ENCODE measurements at regions not wholly inside any gene's neighbourhood (a gene's known extent, or its start where the extent isn't known, plus 50 kb on each side); places are given as distances from the start of the nearest gene placed in this dataset.
A peak's percentile ranks its signal among the peaks of the same experiment; 100 is the strongest.

DNA sequence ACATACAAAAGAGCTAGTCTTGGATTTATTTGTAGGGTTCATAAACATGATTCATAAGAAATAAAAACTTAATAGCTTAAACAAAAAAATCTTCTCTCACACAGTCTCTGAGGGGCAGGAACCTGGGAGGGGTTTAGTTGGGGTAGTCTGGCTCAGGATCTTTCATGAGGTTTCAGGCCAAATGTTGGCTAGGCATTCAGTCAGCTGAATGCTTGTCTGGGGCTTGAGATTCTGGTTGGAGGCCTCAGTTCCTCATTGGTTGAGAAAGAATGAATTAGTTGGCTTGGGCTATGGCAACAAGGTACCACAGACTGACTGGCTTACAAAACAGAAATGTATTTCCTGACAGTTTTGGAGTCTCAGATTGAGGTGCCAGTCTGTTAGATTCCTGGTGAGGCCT, 74.3 kb downstream of the ANKRD7 start:
- no peaks in the 10 kb centered on the region for H3K36me3 ChIP-seq (ENCODE audit: control insufficient read depth in 3 of 3, insufficient read depth in 2 of 3, low read depth in 1 of 3, low read length in 3 of 3)
- DNase-seq (no peak), FAIRE-seq (no peak)
- H3K27ac ChIP-seq (ENCODE audit: low read depth in 1 of 3, low read length in 2 of 3), result no peak overlapping the region
- no peaks in the 10 kb centered on the region for H3K27me3 ChIP-seq (ENCODE audit: control insufficient read depth in 3 of 3, insufficient read depth in 3 of 3, low read length in 3 of 3)
- H3K4me3 ChIP-seq (ENCODE audit: low read depth in 1 of 3, low read length in 3 of 3), result no peak overlapping the region
- H3K9me3 ChIP-seq (ENCODE audit: control insufficient read depth in 2 of 2, insufficient read depth in 1 of 2, low read depth in 1 of 2, low read length in 1 of 2), result no peaks in the 10 kb centered on the region
- no peaks in the 10 kb centered on the region for H3K4me1 ChIP-seq (ENCODE audit: control insufficient read depth in 3 of 3, insufficient read depth in 2 of 3, low read depth in 1 of 3, low read length in 2 of 3)

DNA sequence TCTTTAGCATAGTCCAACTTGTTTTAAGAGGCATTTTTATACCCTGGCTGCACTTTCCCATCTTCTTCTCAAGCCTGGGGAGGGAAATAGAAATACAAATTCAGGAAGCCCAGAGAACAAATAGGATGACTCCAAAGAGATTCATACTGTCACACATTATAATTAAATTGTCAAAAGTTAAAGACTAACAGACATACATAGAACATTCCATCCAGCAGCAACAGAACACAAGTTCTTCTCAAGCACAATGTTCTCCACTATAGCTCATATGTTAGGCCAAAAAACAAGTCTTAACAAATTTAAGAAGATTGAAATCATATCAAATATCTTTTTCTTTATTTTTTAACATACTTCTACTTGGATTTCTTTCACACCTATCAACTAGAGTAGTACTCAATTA, 75.7 kb downstream of the ANKRD7 start:
- Histone ChIP-seq H3K4me1 (ENCODE audit: control insufficient read depth in 3 of 3, insufficient read depth in 2 of 3, low read depth in 1 of 3, low read length in 2 of 3) (no peaks in the 10 kb centered on the region), H3K36me3 (ENCODE audit: control insufficient read depth in 3 of 3, insufficient read depth in 2 of 3, low read depth in 1 of 3, low read length in 3 of 3) (no peaks in the 10 kb centered on the region), H3K27me3 (ENCODE audit: control insufficient read depth in 3 of 3, insufficient read depth in 3 of 3, low read length in 3 of 3) (no peaks in the 10 kb centered on the region), H3K9me3 (ENCODE audit: control insufficient read depth in 2 of 2, insufficient read depth in 1 of 2, low read depth in 1 of 2, low read length in 1 of 2) (no peaks in the 10 kb centered on the region), H3K27ac (ENCODE audit: low read depth in 1 of 3, low read length in 2 of 3) (no peak overlapping the region), H3K4me3 (ENCODE audit: low read depth in 1 of 3, low read length in 3 of 3) (no peak overlapping the region)
- FAIRE-seq (peak; percentile 75), DNase-seq (no peak)

- H3K27ac ChIP-seq (ENCODE audit: low read depth in 1 of 3, low read length in 2 of 3), result no peak overlapping the region
- FAIRE-seq (no peak), DNase-seq (no peak)
- WGBS, 3 donors, result 72 to 78% (median 76%) methylated on average over 2 of the region's 2 CpGs
- no peaks in the 10 kb centered on the region for H3K4me1 ChIP-seq (ENCODE audit: control insufficient read depth in 3 of 3, insufficient read depth in 2 of 3, low read depth in 1 of 3, low read length in 2 of 3)
- peaks cover 0 to 6% of the 10 kb centered on the region in 2 donors for H3K9me3 ChIP-seq (ENCODE audit: control insufficient read depth in 2 of 2, insufficient read depth in 1 of 2, low read depth in 1 of 2, low read length in 1 of 2)
- no peak overlapping the region for H3K4me3 ChIP-seq (ENCODE audit: low read depth in 1 of 3, low read length in 3 of 3)
- no peaks in the 10 kb centered on the region for H3K36me3 ChIP-seq (ENCODE audit: control insufficient read depth in 3 of 3, insufficient read depth in 2 of 3, low read depth in 1 of 3, low read length in 3 of 3)
- H3K27me3 ChIP-seq (ENCODE audit: control insufficient read depth in 3 of 3, insufficient read depth in 3 of 3, low read length in 3 of 3), result no peaks in the 10 kb centered on the region
These were observed 79.6 kb downstream of the ANKRD7 start for GRCh38 chr7:118304100-118304499.

DNA sequence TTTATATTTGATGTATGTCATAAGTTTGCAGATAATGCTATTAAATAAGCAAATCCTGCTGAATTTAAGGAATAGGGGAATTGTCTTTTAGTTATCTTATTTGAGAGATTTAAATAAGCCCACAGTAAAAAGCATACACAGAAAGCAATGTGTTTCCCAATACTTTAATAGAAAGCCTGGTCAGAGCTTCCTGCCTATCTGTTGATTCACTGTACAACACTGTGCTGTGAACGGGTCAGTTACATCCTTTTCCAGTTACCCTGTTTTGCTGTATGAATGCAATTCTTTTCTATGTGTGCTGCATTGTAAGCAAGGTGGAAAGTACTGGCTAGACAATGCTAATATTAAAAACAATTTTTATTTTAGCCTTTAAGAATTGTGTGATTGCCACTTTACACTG, 81.2 kb downstream of the ANKRD7 start:
- DNase-seq (no peak), FAIRE-seq (no peak)
- Histone ChIP-seq H3K4me3 (ENCODE audit: low read depth in 1 of 3, low read length in 3 of 3) (no peak overlapping the region), H3K4me1 (ENCODE audit: control insufficient read depth in 3 of 3, insufficient read depth in 2 of 3, low read depth in 1 of 3, low read length in 2 of 3) (no peaks in the 10 kb centered on the region), H3K36me3 (ENCODE audit: control insufficient read depth in 3 of 3, insufficient read depth in 2 of 3, low read depth in 1 of 3, low read length in 3 of 3) (no peaks in the 10 kb centered on the region), H3K27me3 (ENCODE audit: control insufficient read depth in 3 of 3, insufficient read depth in 3 of 3, low read length in 3 of 3) (no peaks in the 10 kb centered on the region), H3K9me3 (ENCODE audit: control insufficient read depth in 2 of 2, insufficient read depth in 1 of 2, low read depth in 1 of 2, low read length in 1 of 2) (peaks cover 0 to 7% of the 10 kb centered on the region in 2 donors), H3K27ac (ENCODE audit: low read depth in 1 of 3, low read length in 2 of 3) (no peak overlapping the region)
- WGBS, 3 donors, result 36 to 59% (median 57%) methylated on average over 1 of the region's 1 CpG

- Histone ChIP-seq H3K9me3 (ENCODE audit: control insufficient read depth in 2 of 2, insufficient read depth in 1 of 2, low read depth in 1 of 2, low read length in 1 of 2) (peaks cover 0 to 7% of the 10 kb centered on the region in 2 donors), H3K4me1 (ENCODE audit: control insufficient read depth in 3 of 3, insufficient read depth in 2 of 3, low read depth in 1 of 3, low read length in 2 of 3) (no peaks in the 10 kb centered on the region), H3K36me3 (ENCODE audit: control insufficient read depth in 3 of 3, insufficient read depth in 2 of 3, low read depth in 1 of 3, low read length in 3 of 3) (no peaks in the 10 kb centered on the region), H3K27ac (ENCODE audit: low read depth in 1 of 3, low read length in 2 of 3) (no peak overlapping the region), H3K27me3 (ENCODE audit: control insufficient read depth in 3 of 3, insufficient read depth in 3 of 3, low read length in 3 of 3) (no peaks in the 10 kb centered on the region), H3K4me3 (ENCODE audit: low read depth in 1 of 3, low read length in 3 of 3) (no peak overlapping the region)
- WGBS, 3 donors, result 72 to 79% (median 73%) methylated on average over 2 of the region's 2 CpGs
- FAIRE-seq (no peak), DNase-seq (no peak)
These were observed 82.3 kb downstream of the ANKRD7 start for GRCh38 chr7:118306771-118307170.

- FAIRE-seq (no peak), DNase-seq (peak in 1 of 2 donors; percentile 17)
- 10 to 21% (median 14%) methylated on average over 1 of the region's 1 CpG for WGBS, 3 donors
- Histone ChIP-seq H3K27me3 (ENCODE audit: control insufficient read depth in 3 of 3, insufficient read depth in 3 of 3, low read length in 3 of 3) (no peaks in the 10 kb centered on the region), H3K4me1 (ENCODE audit: control insufficient read depth in 3 of 3, insufficient read depth in 2 of 3, low read depth in 1 of 3, low read length in 2 of 3) (no peaks in the 10 kb centered on the region), H3K36me3 (ENCODE audit: control insufficient read depth in 3 of 3, insufficient read depth in 2 of 3, low read depth in 1 of 3, low read length in 3 of 3) (no peaks in the 10 kb centered on the region), H3K27ac (ENCODE audit: low read depth in 1 of 3, low read length in 2 of 3) (no peak overlapping the region), H3K9me3 (ENCODE audit: control insufficient read depth in 2 of 2, insufficient read depth in 1 of 2, low read depth in 1 of 2, low read length in 1 of 2) (peaks cover 0 to 9% of the 10 kb centered on the region in 2 donors), H3K4me3 (ENCODE audit: low read depth in 1 of 3, low read length in 3 of 3) (no peak overlapping the region)
These were observed 86.8 kb downstream of the ANKRD7 start for GRCh38 chr7:118311121-118311836.

- 46 to 62% (median 48%) methylated on average over 1 of the region's 1 CpG for WGBS, 3 donors
- Histone ChIP-seq H3K4me3 (ENCODE audit: low read depth in 1 of 3, low read length in 3 of 3) (no peak overlapping the region), H3K27me3 (ENCODE audit: control insufficient read depth in 3 of 3, insufficient read depth in 3 of 3, low read length in 3 of 3) (no peaks in the 10 kb centered on the region), H3K9me3 (ENCODE audit: control insufficient read depth in 2 of 2, insufficient read depth in 1 of 2, low read depth in 1 of 2, low read length in 1 of 2) (peaks cover 0 to 9% of the 10 kb centered on the region in 2 donors), H3K27ac (ENCODE audit: low read depth in 1 of 3, low read length in 2 of 3) (no peak overlapping the region), H3K36me3 (ENCODE audit: control insufficient read depth in 3 of 3, insufficient read depth in 2 of 3, low read depth in 1 of 3, low read length in 3 of 3) (no peaks in the 10 kb centered on the region), H3K4me1 (ENCODE audit: control insufficient read depth in 3 of 3, insufficient read depth in 2 of 3, low read depth in 1 of 3, low read length in 2 of 3) (no peaks in the 10 kb centered on the region)
- no peak for DNase-seq
- no peak for FAIRE-seq
These were observed 87.5 kb downstream of the ANKRD7 start for GRCh38 chr7:118312051-118312450.

GRCh38 chr7:118312966-118313365, 88.5 kb downstream of the ANKRD7 start:
- 95 to 100% (median 100%) methylated on average over 1 of the region's 1 CpG for WGBS, 3 donors
- no peaks in the 10 kb centered on the region for H3K4me1 ChIP-seq (ENCODE audit: control insufficient read depth in 3 of 3, insufficient read depth in 2 of 3, low read depth in 1 of 3, low read length in 2 of 3)
- peaks cover 0 to 9% of the 10 kb centered on the region in 2 donors for H3K9me3 ChIP-seq (ENCODE audit: control insufficient read depth in 2 of 2, insufficient read depth in 1 of 2, low read depth in 1 of 2, low read length in 1 of 2)
- H3K4me3 ChIP-seq (ENCODE audit: low read depth in 1 of 3, low read length in 3 of 3), result no peak overlapping the region
- no peak for DNase-seq
- no peaks in the 10 kb centered on the region for H3K36me3 ChIP-seq (ENCODE audit: control insufficient read depth in 3 of 3, insufficient read depth in 2 of 3, low read depth in 1 of 3, low read length in 3 of 3)
- FAIRE-seq, result no peak
- no peaks in the 10 kb centered on the region for H3K27me3 ChIP-seq (ENCODE audit: control insufficient read depth in 3 of 3, insufficient read depth in 3 of 3, low read length in 3 of 3)
- H3K27ac ChIP-seq (ENCODE audit: low read depth in 1 of 3, low read length in 2 of 3), result no peak overlapping the region

- Histone ChIP-seq H3K27ac (ENCODE audit: low read depth in 1 of 3, low read length in 2 of 3) (no peak overlapping the region), H3K36me3 (ENCODE audit: control insufficient read depth in 3 of 3, insufficient read depth in 2 of 3, low read depth in 1 of 3, low read length in 3 of 3) (no peaks in the 10 kb centered on the region), H3K9me3 (ENCODE audit: control insufficient read depth in 2 of 2, insufficient read depth in 1 of 2, low read depth in 1 of 2, low read length in 1 of 2) (no peaks in the 10 kb centered on the region), H3K27me3 (ENCODE audit: control insufficient read depth in 3 of 3, insufficient read depth in 3 of 3, low read length in 3 of 3) (no peaks in the 10 kb centered on the region), H3K4me1 (ENCODE audit: control insufficient read depth in 3 of 3, insufficient read depth in 2 of 3, low read depth in 1 of 3, low read length in 2 of 3) (no peaks in the 10 kb centered on the region), H3K4me3 (ENCODE audit: low read depth in 1 of 3, low read length in 3 of 3) (no peak overlapping the region)
- 82 to 89% (median 88%) methylated on average over 4 of the region's 4 CpGs for WGBS, 3 donors
- DNase-seq (no peak), FAIRE-seq (no peak)
These were observed 100.4 kb downstream of the ANKRD7 start for GRCh38 chr7:118324790-118325449.

Data from small intestine (tissue), 7 donors.